Endodermal cell (in vitro differentiated cells): ENCODE measurements at regions not wholly inside any gene's neighbourhood (a gene's known extent, or its start where the extent isn't known, plus 50 kb on each side); places are given as distances from the start of the nearest gene placed in this dataset.

Source experiments
- DNase-seq: peaks from one replicate; pipeline ENCODE4 v3.0.0-alpha.2; 2017
- H3K27ac ChIP-seq: 2 replicates; pipeline ENCODE4 v1.5.1; 2013; ENCODE audit warnings: mild to moderate bottlenecking, low read depth, low read length, moderate library complexity
- H3K27me3 ChIP-seq: 2 replicates; pipeline ENCODE4 v1.6.1; 2013; ENCODE audit warnings: mild to moderate bottlenecking, low read length, moderate library complexity; ENCODE audit not compliant: insufficient read depth, control insufficient read depth, poor library complexity, severe bottlenecking
- H3K36me3 ChIP-seq: 2 replicates; pipeline ENCODE4 v1.7.0; 2013; ENCODE audit warnings: mild to moderate bottlenecking, low read length, moderate library complexity; ENCODE audit not compliant: control insufficient read depth, insufficient read depth
- H3K4me1 ChIP-seq: one replicate; pipeline ENCODE4 v1.7.0; 2013; ENCODE audit warnings: low read length; ENCODE audit not compliant: control insufficient read depth, insufficient read depth
- H3K4me3 ChIP-seq: 2 replicates; pipeline ENCODE4 v1.5.1; 2013; ENCODE audit warnings: mild to moderate bottlenecking, low read length, moderate library complexity
- H3K9ac ChIP-seq: 2 replicates; pipeline ENCODE4 v1.6.1; 2013; ENCODE audit warnings: mild to moderate bottlenecking, low read length, moderate library complexity; ENCODE audit not compliant: poor library complexity, severe bottlenecking; ENCODE audit errors: extremely low read depth
- H3K9me3 ChIP-seq: 2 replicates; pipeline ENCODE4 v1.6.1; 2013; ENCODE audit warnings: mild to moderate bottlenecking, low read length, moderate library complexity; ENCODE audit not compliant: control insufficient read depth
- H3K27ac Mint-ChIP-seq: 2 replicates; pipeline ENCODE4 v1.8.0; 2020; ENCODE audit warnings: mixed read lengths
- H3K27me3 Mint-ChIP-seq: 2 replicates; pipeline ENCODE4 v1.8.0; 2021; ENCODE audit warnings: mild to moderate bottlenecking, mixed read lengths; ENCODE audit not compliant: insufficient read depth
- H3K36me3 Mint-ChIP-seq: 2 replicates; pipeline ENCODE4 v1.8.0; 2020; ENCODE audit warnings: low read depth, mixed read lengths
- H3K4me1 Mint-ChIP-seq: 2 replicates; pipeline ENCODE4 v1.8.0; 2020; ENCODE audit warnings: mixed read lengths
- H3K4me3 Mint-ChIP-seq: 2 replicates; pipeline ENCODE4 v1.8.0; 2020; ENCODE audit warnings: mild to moderate bottlenecking, moderate library complexity, mixed read lengths
- H3K9me3 Mint-ChIP-seq: 2 replicates; pipeline ENCODE4 v1.8.0; 2020; ENCODE audit warnings: mild to moderate bottlenecking, mixed read lengths
- WGBS, 2 experiments: methylation state at CpG; one replicate each; pipeline versions ENCODE4 v1.1.5 to v1.1.7; 2013; ENCODE audit warnings: missing lambda C conversion rate in 2 of 2, mixed read lengths in 1 of 2; ENCODE audit not compliant: insufficient coverage in 1 of 2, insufficient read length in 1 of 2; 5-methylcytosine and 5-hydroxymethylcytosine counted together
- TF ChIP-seq, protein P1 (sequence below): fragments of 200-600 bp; sonication (generic); conservative IDR thresholded peaks from 2 replicates; pipeline ENCODE4 v1.5.0; 2021; ENCODE audit warnings: antibody characterized with exemption, mild to moderate bottlenecking

DNA sequence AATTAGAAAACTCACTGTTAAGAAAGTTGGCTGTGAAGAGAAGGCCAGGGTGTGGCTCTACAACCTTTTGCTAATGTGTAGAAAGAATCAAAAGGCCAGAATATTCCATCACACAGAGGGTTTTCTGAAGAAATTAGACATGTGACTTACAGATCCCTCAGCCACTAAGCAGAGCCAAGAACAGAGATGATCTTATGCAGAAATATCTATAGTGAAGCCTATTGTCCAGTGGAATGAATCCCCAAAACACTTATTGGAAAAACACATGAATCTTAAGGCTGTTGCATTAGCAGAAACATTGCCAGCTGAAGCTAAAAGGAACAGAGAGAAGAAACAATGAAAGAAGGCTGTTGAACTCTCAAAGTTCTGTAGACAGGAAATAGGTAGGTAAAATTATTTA, 979.2 kb downstream of the MRPL39 start:
- H3K4me3 Mint-ChIP-seq: no peak overlapping the region
- H3K9me3 Mint-ChIP-seq: peaks cover 41% of the 10 kb centered on the region
- Histone ChIP-seq H3K9me3 (no peaks in the 10 kb centered on the region), H3K9ac (no peak overlapping the region), H3K36me3 (no peaks in the 10 kb centered on the region), H3K4me3 (no peak overlapping the region), H3K4me1 (no peaks in the 10 kb centered on the region), H3K27me3 (no peaks in the 10 kb centered on the region), H3K27ac (no peak overlapping the region)
- H3K27me3 Mint-ChIP-seq: no peaks in the 10 kb centered on the region
- no peaks in the 10 kb centered on the region for H3K4me1 Mint-ChIP-seq
- no peaks in the 10 kb centered on the region for H3K36me3 Mint-ChIP-seq
- no peak overlapping the region for H3K27ac Mint-ChIP-seq
- TF ChIP-seq, protein P1, sequence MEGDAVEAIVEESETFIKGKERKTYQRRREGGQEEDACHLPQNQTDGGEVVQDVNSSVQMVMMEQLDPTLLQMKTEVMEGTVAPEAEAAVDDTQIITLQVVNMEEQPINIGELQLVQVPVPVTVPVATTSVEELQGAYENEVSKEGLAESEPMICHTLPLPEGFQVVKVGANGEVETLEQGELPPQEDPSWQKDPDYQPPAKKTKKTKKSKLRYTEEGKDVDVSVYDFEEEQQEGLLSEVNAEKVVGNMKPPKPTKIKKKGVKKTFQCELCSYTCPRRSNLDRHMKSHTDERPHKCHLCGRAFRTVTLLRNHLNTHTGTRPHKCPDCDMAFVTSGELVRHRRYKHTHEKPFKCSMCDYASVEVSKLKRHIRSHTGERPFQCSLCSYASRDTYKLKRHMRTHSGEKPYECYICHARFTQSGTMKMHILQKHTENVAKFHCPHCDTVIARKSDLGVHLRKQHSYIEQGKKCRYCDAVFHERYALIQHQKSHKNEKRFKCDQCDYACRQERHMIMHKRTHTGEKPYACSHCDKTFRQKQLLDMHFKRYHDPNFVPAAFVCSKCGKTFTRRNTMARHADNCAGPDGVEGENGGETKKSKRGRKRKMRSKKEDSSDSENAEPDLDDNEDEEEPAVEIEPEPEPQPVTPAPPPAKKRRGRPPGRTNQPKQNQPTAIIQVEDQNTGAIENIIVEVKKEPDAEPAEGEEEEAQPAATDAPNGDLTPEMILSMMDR: no peak
- no peak for DNase-seq

DNA sequence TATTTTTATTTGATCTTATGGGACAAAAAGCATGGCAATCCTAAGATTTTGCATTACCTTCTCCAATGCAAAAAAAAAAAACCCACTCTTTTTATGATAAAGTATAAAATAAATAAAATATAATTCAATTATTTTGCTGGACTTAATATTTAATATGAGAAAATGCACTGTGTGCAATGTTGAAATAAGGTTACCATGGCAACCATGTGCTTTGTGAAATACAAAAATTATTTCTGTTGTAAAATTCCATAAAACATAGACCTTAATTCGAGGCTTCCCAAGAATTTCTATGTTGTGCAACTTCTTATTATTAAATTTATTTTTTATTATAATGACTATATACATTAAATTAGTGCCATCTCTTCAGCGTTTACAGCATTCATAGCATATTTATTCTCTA, 989.5 kb downstream of the MRPL39 start:
- no peak overlapping the region for H3K4me3 ChIP-seq
- no peak overlapping the region for H3K9ac ChIP-seq
- TF ChIP-seq, protein P1: no peak
- Mint-ChIP-seq H3K36me3 (no peaks in the 10 kb centered on the region), H3K4me1 (no peaks in the 10 kb centered on the region), H3K27me3 (no peaks in the 10 kb centered on the region), H3K4me3 (no peak overlapping the region), H3K27ac (no peak overlapping the region), H3K9me3 (peaks cover 45% of the 10 kb centered on the region)
- no peaks in the 10 kb centered on the region for H3K27me3 ChIP-seq
- no peaks in the 10 kb centered on the region for H3K4me1 ChIP-seq
- 100% methylated on average over 1 of the region's 2 CpGs; no CpG with 5 or more reads in 1 of the 2 experiments for WGBS, 2 experiments
- no peak overlapping the region for H3K27ac ChIP-seq
- no peak for DNase-seq
- no peaks in the 10 kb centered on the region for H3K36me3 ChIP-seq
- peaks cover 29% of the 10 kb centered on the region for H3K9me3 ChIP-seq

DNA sequence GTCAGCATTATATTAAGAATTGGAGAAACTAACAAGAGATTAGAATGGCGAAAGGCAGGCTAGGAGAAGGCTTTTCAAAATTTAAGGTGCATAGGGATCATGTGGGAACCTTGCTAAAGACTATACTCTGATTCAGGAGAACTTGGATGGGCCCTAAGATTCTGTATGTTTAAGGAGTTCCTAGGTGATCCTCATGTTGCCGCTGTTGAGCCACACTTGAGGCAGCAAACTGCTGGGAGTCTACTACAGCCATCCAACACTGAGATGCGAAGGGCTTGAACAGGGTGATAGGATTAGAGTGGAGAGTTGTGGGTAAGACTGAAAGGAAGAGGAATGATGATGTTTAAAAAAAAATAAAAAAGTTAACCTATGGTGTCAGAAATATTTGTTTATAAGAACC, 1013.2 kb downstream of the MRPL39 start:
- Mint-ChIP-seq H3K27me3 (peaks cover 2% of the 10 kb centered on the region), H3K4me1 (no peaks in the 10 kb centered on the region), H3K9me3 (peaks cover 42% of the 10 kb centered on the region), H3K36me3 (no peaks in the 10 kb centered on the region), H3K27ac (no peak overlapping the region), H3K4me3 (no peak overlapping the region)
- DNase-seq: peak; percentile 54
- Histone ChIP-seq H3K36me3 (no peaks in the 10 kb centered on the region), H3K9ac (no peak overlapping the region), H3K9me3 (no peaks in the 10 kb centered on the region), H3K4me3 (no peak overlapping the region), H3K4me1 (no peaks in the 10 kb centered on the region), H3K27me3 (no peaks in the 10 kb centered on the region), H3K27ac (no peak overlapping the region)
- TF ChIP-seq, protein P1: peak; percentile 56
- 85 to 93% methylated on average over 2 to 3 of the region's 3 CpGs for WGBS, 2 experiments
